GM19395 (cell line): ENCODE measurements at regions not wholly inside any gene's neighbourhood (a gene's known extent, or its start where the extent isn't known, plus 50 kb on each side); places are given as distances from the start of the nearest gene placed in this dataset.

ENCODE experiments used
- ATAC-seq: cut with Tn5 transposase; IDR thresholded peaks from one replicate; pipeline ENCODE4 v1.9.1; 2021; ENCODE audit warnings: mild to moderate bottlenecking, moderate library complexity; ENCODE audit not compliant: unreplicated experiment

DNA sequence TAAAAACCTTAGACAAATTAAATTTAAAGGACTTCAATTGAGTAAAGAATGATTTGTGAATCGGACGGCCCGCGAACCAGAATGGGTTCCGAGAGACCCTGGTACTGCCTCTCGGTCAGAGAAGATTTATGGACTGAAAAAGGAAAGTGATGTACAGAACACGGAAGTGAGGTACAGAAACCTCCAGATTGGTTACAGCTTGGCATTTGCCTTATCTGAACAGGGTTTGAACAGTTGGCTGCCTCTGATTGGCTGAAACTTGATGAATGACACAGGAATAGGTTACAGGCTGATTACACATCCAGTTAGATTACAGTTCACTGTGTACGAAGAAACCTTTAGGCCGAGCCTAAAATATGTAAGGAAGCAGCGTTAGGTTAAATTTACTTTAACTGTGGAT, 156.5 kb upstream of the EGFLAM start:
- no peak for ATAC-seq

DNA sequence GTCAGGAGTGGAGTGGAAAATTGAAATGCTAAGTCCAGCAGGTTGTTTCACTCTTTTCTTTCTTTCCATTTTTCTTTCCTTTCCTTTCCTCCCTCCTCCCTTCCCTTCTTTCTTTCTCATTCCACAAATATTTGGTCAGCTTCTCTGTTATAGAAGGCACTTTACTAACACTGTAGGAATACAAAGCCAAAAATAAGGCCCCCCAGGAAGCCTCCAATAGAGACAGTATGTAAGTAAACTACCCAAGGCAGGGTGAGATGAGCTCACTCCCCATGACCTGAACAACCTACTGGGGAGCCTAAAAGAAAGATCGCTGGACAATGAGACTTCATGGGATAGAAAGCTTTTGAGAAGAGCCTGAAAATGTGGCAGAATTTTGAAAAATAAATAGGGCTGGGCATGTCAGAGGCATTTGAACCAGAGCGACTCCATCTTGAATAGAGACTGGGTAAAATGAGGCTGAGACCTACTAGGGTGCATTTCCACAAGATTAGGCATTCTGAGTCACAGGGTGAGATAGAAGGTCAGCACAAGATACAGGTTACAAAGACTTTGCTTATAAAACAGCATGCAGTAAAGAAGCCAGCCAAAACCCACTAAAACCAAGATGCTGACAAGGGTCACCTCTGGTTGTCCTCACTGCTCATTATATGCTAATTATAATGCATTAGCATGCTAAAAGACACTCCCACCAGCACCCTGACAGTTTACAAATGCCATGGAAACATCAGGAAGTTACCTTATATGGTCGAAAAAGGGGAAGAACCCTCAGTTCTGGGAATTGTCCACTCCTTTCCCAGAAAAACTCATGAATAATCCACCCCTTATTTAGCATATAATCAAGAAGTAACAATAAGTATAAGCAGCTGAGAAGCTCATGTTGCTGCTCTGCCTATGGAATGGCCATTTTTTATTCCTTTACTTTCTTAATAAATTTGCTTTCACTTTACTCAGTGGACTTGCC, 158.9 kb upstream of the EGFLAM start:
- ATAC-seq = no peak

DNA sequence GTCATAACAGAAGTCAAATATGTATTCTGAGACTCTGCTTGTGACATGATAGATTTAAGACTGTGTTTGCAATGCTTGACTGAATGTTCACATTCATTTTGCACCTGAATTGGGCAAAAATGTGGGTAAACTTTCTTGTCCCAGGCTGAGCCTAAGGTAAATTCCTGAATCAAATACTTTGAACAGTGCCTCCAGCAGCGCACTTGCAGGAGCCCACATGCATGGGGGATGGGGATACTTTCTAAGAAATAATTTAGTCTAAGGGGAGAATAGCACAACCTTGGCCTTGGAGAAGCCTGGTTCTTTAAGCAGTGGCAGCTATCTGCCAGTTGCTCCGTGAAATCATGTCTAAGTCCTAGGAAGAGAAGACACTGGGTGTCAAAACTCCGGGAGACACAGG, 163.5 kb upstream of the EGFLAM start:
- ATAC-seq = no peak

DNA sequence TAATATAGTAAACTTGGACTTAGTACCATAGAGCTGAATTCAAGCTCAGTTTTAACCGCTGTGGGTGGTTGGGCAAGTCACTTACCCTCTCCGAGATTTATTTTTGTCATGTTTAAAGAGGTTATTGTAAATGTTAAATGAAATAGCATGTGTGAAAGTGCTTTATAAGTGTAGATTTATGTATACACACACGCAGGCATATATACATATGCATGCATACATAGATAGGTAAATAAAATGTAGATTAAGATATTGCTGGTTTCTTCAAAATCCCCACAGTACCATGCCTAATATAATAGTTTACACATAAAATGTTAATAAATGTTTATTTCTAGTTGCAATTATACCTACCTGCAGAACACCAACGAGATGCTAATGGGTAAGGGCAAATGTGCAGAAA, 164.5 kb upstream of the EGFLAM start:
- no peak for ATAC-seq

DNA sequence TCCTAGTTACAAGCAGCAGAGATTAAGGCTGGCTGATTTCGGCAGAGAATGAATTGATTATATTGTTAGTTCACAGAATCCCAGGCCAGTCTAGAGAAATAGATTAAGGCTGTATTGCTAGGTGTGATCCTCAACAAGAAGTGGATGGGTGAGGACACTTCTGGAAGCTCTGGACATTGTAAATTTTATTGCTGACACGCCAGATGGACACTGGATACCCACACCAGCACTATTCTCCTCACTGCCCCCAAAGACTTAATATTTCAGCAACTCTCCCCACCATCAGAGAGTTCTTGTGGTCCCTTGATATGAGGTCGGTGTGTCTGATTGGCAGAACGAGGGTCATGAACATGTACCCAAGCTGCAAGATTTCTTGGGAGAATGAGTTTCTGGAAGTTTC, 171.6 kb upstream of the EGFLAM start:
- no peak for ATAC-seq

DNA sequence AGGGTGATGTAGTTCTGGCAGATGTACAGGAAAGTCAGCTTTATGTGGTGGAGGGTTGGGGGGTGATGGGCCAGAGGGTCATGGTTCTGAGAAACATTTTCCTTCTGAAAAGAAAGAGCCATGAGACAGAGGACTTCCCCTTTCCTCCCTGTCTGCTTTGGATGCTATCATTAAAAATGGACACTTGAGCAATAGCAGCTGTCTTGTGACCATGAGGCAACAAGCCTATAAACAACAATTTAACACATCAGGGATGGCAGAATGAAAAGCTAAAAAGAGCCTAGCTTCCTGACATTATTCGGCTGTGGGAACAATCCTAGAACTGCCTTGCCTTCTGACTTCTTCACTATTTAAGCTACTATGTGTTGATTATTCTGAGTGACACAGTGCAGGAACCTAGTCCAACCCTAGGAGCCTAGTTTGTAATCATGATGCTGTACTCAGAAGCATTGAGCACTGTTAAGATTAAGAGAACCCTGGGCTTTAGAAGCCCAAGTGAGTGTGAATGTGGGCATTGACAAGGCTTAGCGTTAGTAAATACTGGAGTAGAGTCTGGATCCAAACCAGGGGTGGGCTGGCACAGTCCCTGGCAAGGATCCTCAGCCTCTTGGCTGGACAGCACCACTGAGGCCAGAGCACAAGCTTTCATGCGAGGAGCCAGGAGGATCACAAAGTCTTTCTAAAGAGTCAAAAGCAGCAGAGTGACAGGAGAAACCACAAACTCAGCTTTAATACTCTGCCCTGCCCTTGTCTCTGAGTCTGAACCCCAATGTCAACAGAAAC, 178.5 kb upstream of the EGFLAM start:
- no peak for ATAC-seq

DNA sequence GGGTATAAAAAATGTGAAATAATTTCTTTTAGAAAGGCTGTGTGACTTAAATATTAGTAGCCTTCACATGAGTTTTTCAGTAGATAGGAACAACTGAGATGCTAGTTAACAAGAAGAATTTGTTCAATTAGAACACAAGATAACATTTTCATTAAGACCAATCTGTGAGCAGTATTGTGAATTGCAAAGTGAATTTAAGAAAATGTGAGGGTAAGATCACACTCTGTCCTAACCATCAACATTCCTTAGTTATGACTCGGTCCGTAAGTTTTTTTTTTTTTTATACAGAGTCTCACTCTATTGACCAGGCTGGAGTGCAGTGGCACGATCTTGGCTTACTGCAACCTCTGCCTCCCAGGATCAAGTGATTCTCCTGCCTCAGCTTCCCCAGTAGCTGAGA, 180.2 kb upstream of the EGFLAM start:
- no peak for ATAC-seq

DNA sequence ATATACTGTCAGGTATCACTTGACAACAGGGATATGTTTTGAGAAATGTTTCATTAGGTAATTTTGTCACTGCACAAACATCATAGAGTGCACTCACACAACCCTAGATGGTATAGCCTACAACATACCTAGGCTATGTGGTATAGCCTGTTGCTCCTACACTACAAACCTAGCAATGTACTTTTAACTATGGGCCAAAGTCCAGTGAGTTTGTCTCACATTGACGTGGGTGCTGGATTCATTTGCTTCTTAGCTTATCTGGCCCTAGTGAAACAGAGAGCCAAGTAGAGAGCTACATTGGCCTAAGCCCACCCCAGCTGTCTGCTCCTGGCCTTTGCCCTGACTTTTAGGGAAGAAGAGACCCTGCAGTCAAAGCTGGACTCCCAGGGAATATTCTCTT, 180.7 kb upstream of the EGFLAM start:
- no peak for ATAC-seq

DNA sequence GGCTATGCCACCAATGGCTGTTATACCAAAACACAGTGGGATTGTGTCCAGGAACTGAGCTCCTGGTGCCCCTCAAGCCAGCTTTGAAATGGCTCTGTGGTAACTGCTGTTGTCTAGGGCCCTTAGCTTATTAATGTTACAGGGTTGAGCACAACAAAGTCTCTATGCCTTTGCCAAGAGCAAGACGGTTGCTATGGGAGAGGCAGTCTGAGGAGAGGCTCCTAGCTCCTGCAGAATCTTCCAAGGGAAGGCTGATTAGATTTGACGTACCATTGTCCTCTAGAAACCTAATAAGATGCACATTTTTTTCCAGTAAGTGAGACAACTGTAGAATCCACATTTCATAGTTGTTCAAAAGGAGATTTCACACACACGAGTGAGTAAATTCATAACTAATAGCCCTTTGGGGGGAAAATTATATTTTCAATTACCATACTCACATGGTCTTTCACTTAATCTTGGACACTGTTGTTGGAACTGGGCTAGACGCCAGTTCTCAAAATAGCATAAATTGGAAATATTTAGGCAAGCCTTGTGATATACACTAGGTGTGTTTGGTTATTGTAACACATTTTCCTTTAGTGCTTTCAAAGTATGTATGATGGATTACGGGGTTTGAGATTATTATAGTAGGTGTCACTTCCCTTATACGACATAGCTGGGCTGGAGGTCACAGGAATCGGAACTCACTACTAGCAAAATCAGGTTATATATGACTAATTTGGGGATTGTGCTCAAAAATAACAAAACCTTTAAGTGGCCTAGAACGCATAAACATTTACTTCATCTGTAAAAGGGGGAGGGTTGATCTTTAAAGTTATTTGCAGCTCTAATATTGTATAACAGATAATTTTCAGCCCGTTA, 186.3 kb upstream of the EGFLAM start:
- ATAC-seq = no peak

DNA sequence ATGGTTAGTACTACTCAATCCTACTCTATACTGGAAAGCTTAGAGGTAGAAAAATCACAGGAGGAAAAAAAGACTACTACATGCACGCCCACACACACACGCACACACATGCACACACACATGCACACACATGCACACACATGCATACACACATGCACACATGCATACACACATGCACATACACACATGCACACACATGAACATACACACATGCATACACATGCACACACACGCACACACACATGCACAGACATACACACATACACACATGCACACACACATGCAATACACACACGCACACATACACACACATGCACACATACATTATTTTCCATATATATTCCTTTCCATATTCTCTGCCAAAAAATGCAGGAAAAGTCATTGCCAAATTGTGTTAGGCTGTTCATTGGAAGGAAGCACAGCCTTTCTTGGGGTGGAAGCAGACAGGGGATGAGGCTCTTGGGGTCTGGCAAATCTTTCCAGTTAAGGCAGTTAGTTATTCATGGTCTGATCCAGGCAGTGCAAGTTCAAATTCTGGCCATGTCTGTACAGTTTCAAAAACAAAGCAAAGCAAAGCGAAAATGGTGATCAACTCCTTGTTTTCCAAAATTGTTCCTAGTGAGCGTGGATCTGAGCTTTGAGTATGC, 187.9 kb upstream of the EGFLAM start:
- no peak for ATAC-seq

DNA sequence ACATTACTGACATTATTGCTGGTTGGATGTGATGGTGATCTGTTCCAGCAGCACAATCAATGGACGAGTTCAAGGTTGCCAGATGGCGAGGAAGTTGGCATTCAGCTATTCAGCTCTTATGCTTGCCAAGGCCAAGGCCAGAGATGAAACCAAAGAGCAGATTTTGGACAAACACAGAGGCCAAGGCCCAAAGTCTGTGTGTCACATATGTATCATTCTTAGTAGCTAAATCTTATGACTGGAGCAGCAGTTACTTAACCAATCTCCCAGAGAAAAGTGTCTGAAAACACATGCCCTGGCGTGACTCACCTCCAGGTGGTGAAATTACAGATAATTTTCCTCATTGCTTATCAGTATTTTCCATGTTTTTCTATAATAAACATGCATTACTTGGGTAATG, 189.0 kb upstream of the EGFLAM start:
- no peak for ATAC-seq

DNA sequence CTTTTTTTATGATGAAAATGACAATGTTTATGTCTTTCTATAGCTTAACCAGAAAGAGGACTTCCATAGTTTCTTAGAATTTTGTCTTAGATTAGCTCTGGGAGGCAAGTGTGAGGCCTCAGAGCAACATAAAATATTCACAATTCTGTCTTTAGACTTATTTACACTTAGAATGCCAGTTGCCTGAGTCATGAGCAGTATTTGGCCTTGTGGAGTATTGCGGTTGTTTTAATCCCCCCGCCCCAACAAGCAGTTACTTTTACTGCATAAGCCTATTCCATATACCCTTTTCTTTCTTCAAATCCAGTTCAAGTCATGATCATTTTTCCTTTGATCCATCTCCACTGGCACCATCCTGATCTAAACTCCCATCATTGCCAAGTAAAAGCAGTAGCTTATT, 198.0 kb upstream of the EGFLAM start:
- ATAC-seq = no peak

DNA sequence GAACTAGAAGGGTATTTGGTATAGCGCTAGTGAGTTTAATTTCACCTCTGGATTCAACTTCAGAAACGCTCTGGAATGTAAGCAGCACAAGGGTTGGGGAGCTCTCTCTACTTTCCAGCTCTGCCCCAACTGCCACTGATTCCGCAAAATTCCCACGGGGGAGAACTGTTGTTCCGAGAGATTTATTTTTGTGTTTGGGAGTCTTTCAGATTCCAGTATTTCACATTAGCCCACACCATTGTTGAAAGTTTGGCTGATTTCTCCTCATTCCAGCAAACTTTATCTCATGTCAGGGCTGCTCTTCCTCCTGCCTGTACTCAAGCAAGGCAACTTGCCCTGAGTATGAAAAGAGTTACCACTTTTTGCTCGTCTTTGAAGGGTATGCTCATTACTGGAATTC, 198.5 kb upstream of the EGFLAM start:
- no peak for ATAC-seq

DNA sequence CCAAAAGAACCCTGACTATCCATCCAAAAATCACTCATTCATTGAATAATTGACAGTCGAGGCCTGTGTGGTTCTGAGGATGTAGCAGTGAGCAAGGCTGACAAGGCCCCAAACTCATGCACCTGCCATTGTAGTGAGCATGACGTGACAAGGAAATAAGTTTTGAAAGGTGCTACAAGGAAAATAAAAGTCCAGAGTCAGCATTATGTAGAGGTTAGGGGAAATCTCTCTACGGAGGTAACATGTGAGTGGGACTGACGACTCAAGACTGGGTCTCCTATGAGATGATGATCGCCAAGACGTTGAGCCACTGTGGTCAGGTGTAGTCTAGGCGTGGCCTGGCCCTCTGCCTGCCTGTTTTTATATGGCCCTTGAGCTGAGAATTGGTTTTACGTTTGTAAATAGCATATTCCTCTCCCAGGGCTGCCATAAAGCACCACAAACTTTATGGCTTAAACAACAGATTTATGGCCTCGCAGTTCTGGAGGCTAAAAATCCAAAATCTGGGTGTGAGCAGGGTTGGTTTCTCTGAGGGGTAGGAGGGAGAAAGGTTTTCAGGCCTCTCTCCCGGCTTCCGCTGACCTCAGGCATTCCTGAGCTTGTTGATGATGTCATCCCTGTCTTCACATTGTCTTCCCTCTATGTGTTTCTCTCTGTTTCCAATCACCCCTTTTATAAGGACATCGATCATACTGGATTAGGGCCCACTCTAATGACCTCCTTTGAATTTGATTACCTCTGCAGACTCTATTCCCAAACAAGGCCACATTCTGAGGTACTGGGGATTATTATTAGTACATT, 206.4 kb upstream of the EGFLAM start:
- ATAC-seq = no peak

DNA sequence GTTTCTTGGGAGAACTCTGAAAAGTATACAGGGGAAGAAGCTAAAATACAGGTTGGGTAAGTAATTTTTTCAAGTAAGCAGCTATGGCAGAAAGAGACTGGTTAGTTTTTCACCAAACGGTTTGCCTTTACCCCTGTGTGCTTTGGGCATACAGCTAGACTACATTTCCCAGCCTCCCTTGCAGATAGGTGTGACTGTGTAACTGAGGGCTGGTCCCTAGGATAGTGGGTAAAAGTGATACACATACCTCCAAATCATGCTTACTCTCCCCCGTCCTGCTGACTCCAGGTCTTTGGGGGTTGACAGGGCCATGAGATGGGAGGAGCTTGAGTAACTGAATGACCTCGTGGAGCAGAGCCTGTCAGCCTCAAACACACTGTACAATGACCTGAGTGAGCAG, 208.6 kb upstream of the GDNF start:
- no peak for ATAC-seq

DNA sequence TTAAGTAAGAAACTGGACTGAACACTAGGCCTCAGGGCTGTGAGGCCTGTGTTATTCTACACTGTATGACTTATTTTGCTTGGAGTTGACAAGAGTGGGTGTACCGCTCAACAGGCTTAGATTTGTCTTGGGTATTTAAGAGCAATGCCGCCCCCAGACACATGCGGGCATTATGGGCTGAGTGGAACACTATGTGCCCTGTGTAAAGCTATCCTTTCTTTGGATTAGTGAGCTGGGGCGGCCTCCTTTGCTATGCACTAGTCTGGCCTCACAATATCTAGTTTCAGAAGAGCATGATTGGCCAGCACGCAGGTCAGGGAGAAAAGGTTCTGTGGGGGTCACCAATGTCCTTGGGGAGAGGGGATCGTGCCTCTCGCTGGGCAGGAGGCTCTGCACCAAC, 206.3 kb upstream of the GDNF start:
- ATAC-seq = no peak

DNA sequence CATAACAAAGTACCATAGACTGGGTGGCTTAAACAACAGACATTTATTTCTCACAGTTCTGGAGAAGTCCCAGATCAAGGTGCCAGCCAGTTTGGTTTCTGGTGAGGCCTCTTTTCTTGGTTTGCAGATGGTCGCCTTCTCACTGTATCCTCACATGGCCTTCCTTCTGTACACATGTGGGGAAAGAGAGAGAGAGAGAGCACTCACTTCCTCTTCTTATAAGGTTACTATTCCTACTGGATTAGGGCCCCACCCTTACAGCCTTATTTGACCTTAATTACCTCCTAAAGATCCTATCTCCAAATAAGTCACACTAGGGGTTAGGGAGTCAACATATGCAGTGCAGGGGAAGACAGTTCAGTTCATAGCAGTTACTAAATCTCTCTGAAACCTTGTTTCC, 205.6 kb upstream of the GDNF start:
- no peak for ATAC-seq

DNA sequence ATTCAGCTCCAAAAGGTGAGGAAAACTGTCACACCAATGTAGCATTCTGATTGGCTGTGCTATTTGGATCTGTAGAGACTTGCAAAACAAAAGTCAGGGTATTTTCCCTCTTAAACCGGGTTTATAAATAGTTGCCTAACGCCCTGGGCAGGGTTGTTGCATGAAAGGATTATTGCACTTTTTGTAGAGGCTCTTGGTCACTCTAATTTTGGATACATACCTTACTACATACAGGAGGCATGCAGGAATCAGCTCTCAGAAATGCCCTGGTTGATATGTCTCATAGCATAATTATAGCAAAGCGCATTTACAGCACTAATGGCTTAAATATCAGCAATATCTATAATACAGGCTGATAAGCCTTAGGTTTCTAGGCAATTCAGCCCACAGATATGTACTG, 200.0 kb upstream of the GDNF start:
- no peak for ATAC-seq

DNA sequence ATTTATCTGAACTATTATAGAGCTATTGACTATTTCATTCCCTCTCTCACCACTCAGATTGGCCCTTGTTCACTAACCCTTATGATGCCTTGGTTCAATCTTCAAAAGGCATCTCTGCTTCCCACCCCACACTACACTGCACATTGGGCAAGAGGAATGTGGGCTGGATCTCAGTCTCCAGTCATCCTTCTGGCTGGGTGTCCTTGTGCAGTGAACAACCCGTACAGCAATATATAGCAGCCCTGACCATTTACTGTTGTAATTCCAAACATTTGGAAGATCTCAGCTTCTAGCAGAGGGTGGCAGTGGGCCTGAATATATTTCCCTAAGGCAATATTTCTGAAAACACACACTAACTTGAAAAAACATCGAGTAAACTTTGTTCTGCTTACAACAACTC, 199.2 kb upstream of the GDNF start:
- no peak for ATAC-seq

DNA sequence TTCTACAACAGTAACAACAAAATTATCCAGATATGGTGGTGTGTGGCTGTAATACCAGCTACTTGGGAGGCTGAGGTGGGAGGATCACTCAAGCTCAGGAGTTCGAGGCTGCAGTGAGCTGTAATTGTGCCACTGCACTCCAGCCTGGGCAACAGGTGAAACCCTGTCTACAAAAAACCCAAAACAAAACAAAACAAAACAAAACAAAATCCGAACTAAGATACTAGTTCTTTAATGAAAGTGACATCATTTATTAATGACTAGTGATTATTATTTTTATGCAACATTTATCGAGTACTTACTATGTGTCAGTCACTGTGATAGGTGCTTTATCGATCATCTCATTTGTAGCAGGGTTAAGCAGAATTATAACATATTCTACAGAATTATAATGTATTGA, 196.9 kb upstream of the GDNF start:
- no peak for ATAC-seq
